GM19043 (cell line): ENCODE measurements at regions not wholly inside any gene's neighbourhood (a gene's known extent, or its start where the extent isn't known, plus 50 kb on each side); places are given as distances from the start of the nearest gene placed in this dataset.
"Not testable (repeated sequence)": the region's sequence is repeated elsewhere in the genome, so short reads cannot be mapped to it uniquely, and the experiment has no call there.

ENCODE experiments used
- ATAC-seq: cut with Tn5 transposase; IDR thresholded peaks from one replicate; pipeline ENCODE4 v1.9.1; 2021; ENCODE audit warnings: low read depth; ENCODE audit not compliant: unreplicated experiment

- no peak for ATAC-seq
Measured at GRCh38 chr1:196160066-196160795, 448.0 kb downstream of the KCNT2 start.

- no peak for ATAC-seq
Measured at GRCh38 chr1:196155586-196155985, 452.7 kb downstream of the KCNT2 start.

- ATAC-seq: no peak
Measured at GRCh38 chr1:196152975-196153374, 455.3 kb downstream of the KCNT2 start.

- no peak for ATAC-seq
Measured at GRCh38 chr1:196152086-196152485, 456.2 kb downstream of the KCNT2 start.

GRCh38 chr1:196148367-196148970 lies 459.8 kb downstream of the KCNT2 start:
- no peak for ATAC-seq

- ATAC-seq: no peak
Measured at GRCh38 chr1:196147530-196147929, 460.7 kb downstream of the KCNT2 start.

GRCh38 chr1:196145151-196145550 lies 463.1 kb downstream of the KCNT2 start:
- ATAC-seq: not testable (repeated sequence)

GRCh38 chr1:196144588-196144987 lies 463.7 kb downstream of the KCNT2 start:
- ATAC-seq: no peak

- no peak for ATAC-seq
Measured at GRCh38 chr1:196143602-196144342, 464.5 kb downstream of the KCNT2 start.

- ATAC-seq: no peak
Measured at GRCh38 chr1:196142111-196142640, 466.1 kb downstream of the KCNT2 start.

GRCh38 chr1:196136396-196136795 lies 471.8 kb downstream of the KCNT2 start:
- ATAC-seq: no peak

GRCh38 chr1:196131691-196132090 lies 476.5 kb downstream of the KCNT2 start:
- ATAC-seq: no peak

GRCh38 chr1:196128835-196129234 lies 479.4 kb downstream of the KCNT2 start:
- ATAC-seq: no peak

- ATAC-seq: no peak
Measured at GRCh38 chr1:196121181-196121580, 487.1 kb downstream of the KCNT2 start.

GRCh38 chr1:196115646-196116045 lies 492.6 kb downstream of the KCNT2 start:
- no peak for ATAC-seq

GRCh38 chr1:196114193-196114592 lies 494.0 kb downstream of the KCNT2 start:
- ATAC-seq: no peak

- not testable (repeated sequence) for ATAC-seq
Measured at GRCh38 chr1:196108990-196109389, 499.2 kb downstream of the KCNT2 start.

GRCh38 chr1:196105901-196106300 lies 502.3 kb downstream of the KCNT2 start:
- ATAC-seq: no peak

GRCh38 chr1:196102826-196103225 lies 505.4 kb downstream of the KCNT2 start:
- ATAC-seq: no peak

- no peak for ATAC-seq
Measured at GRCh38 chr1:196098000-196098399, 510.2 kb downstream of the KCNT2 start.

GRCh38 chr1:196094821-196095220 lies 513.4 kb downstream of the KCNT2 start:
- ATAC-seq: no peak
